ENCODE measurements at regions not wholly inside any gene's neighbourhood (a gene's known extent, or its start where the extent isn't known, plus 50 kb on each side); places are given as distances from the start of the nearest gene placed in this dataset.

DNA sequence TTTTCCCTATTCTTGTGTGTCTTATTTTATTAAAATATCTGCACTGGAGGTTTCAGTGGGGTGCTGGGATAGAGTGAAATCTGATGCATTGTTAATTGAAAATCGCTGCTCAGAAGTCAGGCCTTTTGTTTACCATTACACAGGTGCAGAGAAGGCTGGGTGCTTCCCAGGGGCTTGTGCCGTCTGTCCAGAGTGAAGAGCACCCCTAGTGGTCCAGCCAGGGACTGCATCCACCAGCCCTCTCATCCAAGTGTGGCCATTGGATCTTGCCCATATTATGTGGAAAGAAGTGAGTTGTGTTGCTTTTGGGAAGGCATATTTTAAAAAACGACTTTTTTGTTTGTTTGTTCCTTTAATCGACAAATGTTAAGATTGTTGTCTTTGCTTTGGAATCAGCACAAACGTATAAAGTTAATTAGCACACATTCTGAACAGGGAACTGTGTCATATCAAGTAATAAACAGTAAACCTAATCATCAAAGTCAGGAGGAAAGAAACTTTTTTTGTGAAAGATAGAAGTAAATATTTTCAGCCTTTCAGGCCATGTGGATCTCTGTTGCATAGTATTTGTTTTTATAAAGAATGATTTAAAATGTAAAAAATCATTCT is 315.6 kb downstream of the MTRR start:
- Histone ChIP-seq H3K27ac (no peak overlapping the region), H3K9me3 (no peaks in the 10 kb centered on the region), H3K4me1 (no peaks in the 10 kb centered on the region), H3K4me3 (no peak overlapping the region), H3K36me3 (no peaks in the 10 kb centered on the region), H3K27me3 (no peaks in the 10 kb centered on the region)
- TF ChIP-seq, protein P1, sequence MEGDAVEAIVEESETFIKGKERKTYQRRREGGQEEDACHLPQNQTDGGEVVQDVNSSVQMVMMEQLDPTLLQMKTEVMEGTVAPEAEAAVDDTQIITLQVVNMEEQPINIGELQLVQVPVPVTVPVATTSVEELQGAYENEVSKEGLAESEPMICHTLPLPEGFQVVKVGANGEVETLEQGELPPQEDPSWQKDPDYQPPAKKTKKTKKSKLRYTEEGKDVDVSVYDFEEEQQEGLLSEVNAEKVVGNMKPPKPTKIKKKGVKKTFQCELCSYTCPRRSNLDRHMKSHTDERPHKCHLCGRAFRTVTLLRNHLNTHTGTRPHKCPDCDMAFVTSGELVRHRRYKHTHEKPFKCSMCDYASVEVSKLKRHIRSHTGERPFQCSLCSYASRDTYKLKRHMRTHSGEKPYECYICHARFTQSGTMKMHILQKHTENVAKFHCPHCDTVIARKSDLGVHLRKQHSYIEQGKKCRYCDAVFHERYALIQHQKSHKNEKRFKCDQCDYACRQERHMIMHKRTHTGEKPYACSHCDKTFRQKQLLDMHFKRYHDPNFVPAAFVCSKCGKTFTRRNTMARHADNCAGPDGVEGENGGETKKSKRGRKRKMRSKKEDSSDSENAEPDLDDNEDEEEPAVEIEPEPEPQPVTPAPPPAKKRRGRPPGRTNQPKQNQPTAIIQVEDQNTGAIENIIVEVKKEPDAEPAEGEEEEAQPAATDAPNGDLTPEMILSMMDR (IDR thresholded peaks at IDR 0.05): no peak
- TF ChIP-seq POLR2A (IDR thresholded peaks at IDR 0.05) (no peak), POLR2AphosphoS5 (IDR thresholded peaks at IDR 0.05; ENCODE audit: insufficient read depth in 1 of 2, low read depth in 1 of 2) (no peak)
- intact Hi-C loops (cut with DNase I): no loop called here
- no peak for DNase-seq (ENCODE audit: extremely low spot score in 2 of 2)

DNA sequence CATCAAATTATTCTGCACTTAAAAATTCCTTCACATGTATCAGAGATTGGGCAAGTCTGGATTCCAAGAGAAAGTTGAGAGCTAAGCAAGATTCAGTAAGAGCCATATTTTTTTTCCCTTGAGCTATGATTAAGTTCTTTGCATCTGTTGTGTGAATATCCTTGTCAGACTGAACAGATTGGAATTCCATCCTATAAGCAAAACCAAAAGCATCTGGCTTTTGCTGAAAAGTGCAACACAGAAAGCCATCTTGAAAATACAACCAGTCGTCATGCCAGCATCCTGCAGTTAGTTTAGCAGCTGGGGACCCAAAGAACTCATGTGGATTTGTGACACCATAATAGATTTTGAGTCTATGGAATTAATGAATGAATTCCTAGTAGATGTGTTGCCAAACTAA is 316.9 kb downstream of the MTRR start:
- TF ChIP-seq POLR2A (IDR thresholded peaks at IDR 0.05) (no peak), POLR2AphosphoS5 (IDR thresholded peaks at IDR 0.05; ENCODE audit: insufficient read depth in 1 of 2, low read depth in 1 of 2) (no peak)
- TF ChIP-seq, protein P1 (IDR thresholded peaks at IDR 0.05): no peak
- Histone ChIP-seq H3K9me3 (no peaks in the 10 kb centered on the region), H3K4me1 (no peaks in the 10 kb centered on the region), H3K4me3 (no peak overlapping the region), H3K27ac (no peak overlapping the region), H3K27me3 (no peaks in the 10 kb centered on the region), H3K36me3 (no peaks in the 10 kb centered on the region)
- no peak for DNase-seq (ENCODE audit: extremely low spot score in 2 of 2)
- intact Hi-C loops (cut with DNase I): no loop called here

DNA sequence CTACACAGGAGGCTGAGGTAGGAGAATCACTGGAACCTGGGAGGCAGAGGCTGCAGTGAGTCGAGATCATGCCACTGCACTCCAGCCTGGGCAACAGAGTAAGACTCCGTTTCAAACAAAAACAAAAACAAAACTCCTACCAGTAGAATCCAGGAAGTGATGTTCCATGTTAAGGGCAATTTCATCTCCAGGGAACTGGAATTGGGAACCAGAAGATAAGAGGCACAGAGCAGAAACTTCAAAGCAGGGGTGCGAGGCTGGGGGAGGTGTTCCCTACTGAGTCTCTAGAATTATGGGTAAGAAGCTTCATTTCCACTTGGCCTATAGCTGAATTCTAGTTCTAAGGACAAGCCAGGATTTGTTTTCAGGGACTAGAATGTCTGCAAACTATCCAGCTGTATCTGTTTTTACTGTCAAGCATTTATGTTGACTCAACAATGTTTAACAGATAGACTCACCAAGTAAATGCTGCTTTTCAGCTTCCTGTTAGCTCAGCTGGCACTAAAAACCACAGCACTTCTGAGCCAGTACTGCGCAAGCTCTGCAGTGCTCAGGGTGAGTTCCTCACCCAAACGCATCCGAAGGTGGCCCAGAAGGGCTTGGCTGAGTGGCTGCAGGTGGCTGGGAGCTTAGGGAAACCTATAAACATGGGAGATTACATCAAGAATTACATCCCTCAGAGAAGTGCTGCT is 320.1 kb downstream of the MTRR start:
- Histone ChIP-seq H3K27me3 (no peaks in the 10 kb centered on the region), H3K36me3 (no peaks in the 10 kb centered on the region), H3K9me3 (no peaks in the 10 kb centered on the region), H3K4me1 (no peaks in the 10 kb centered on the region), H3K27ac (no peak overlapping the region), H3K4me3 (no peak overlapping the region)
- TF ChIP-seq POLR2A (IDR thresholded peaks at IDR 0.05): no peak
- TF ChIP-seq, protein P1 (IDR thresholded peaks at IDR 0.05): no peak
- intact Hi-C loops (cut with DNase I): no loop called here
- DNase-seq (ENCODE audit: extremely low spot score in 2 of 2): no peak

DNA sequence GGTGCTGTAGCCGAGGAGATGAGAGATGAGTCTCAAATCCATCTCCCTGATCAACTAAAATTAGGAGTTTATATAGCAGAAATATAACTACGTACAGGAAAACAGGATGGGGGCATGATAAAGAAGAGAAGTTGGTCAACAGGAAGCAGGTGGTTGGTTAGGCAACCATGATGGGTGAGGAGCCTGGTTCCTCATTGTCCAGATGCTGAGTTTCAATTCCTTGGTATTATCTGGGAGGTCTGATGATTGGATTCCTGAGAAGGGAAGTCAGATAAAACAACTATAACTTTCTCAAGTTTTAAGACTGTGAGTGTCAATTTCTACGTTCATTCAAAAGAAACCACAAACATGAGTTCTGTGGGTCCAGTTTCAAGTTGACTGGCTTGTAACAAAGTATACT is 323.9 kb downstream of the MTRR start:
- TF ChIP-seq POLR2AphosphoS5 (IDR thresholded peaks at IDR 0.05; ENCODE audit: insufficient read depth in 1 of 2, low read depth in 1 of 2) (no peak), POLR2A (IDR thresholded peaks at IDR 0.05) (no peak)
- Histone ChIP-seq H3K36me3 (no peaks in the 10 kb centered on the region), H3K4me3 (no peak overlapping the region), H3K27ac (no peak overlapping the region), H3K9me3 (no peaks in the 10 kb centered on the region), H3K4me1 (no peaks in the 10 kb centered on the region), H3K27me3 (no peaks in the 10 kb centered on the region)
- intact Hi-C loops (cut with DNase I): no loop called here
- DNase-seq (ENCODE audit: extremely low spot score in 2 of 2): no peak

DNA sequence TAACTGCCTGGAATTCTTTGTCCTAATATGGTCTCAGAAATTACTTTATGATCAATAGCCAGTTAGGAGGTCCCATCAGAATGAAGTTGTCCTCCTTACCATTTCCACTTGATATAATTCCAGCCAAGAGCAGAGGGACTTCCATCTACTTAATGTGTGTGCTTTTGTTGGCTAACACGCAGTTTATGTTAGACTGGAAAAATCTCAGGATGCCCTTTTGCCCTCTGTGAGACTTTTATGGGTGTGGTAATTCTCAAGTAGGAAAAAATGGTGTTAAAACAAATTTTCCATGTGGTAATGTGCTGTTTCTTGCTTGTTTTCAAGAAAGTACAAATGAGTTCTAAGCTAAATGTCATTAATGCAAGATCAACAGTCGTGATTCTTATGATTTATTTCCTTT is 327.1 kb downstream of the MTRR start:
- intact Hi-C loops (cut with DNase I): no loop called here
- Histone ChIP-seq H3K27ac (no peak overlapping the region), H3K4me1 (no peaks in the 10 kb centered on the region), H3K27me3 (no peaks in the 10 kb centered on the region), H3K4me3 (no peak overlapping the region), H3K36me3 (no peaks in the 10 kb centered on the region), H3K9me3 (no peaks in the 10 kb centered on the region)
- DNase-seq (ENCODE audit: extremely low spot score in 2 of 2): no peak
- TF ChIP-seq, protein P1 (IDR thresholded peaks at IDR 0.05): no peak
- TF ChIP-seq POLR2A (IDR thresholded peaks at IDR 0.05): no peak
- TF ChIP-seq POLR2AphosphoS5 (IDR thresholded peaks at IDR 0.05; ENCODE audit: insufficient read depth in 1 of 2, low read depth in 1 of 2): no peak
